Keratinocyte (primary cell): ENCODE measurements at regions not wholly inside any gene's neighbourhood (a gene's known extent, or its start where the extent isn't known, plus 50 kb on each side); places are given as distances from the start of the nearest gene placed in this dataset.

Experiments used
- DNase-seq: peaks from one replicate; pipeline ENCODE4 v3.0.0-alpha.2; 2011; ENCODE audit warnings: low read depth, missing footprints, low spot score
- FAIRE-seq: peaks from 2 replicates; lab custom pipeline; 2011; peaks lifted over from hg19 to GRCh38; lab: Jason Lieb, UNC
- H2AFZ ChIP-seq: 2 replicates; pipeline ENCODE4 v1.6.0; 2012; ENCODE audit warnings: low read length, control low read depth, inconsistent platforms; ENCODE audit not compliant: control insufficient read depth
- H3K27ac ChIP-seq: 2 replicates; pipeline ENCODE4 v1.5.1; 2011; ENCODE audit warnings: low read length; ENCODE audit not compliant: control insufficient read depth, insufficient read depth
- H3K27me3 ChIP-seq: 3 replicates; pipeline ENCODE4 v1.6.0; 2011; ENCODE audit warnings: low read length; ENCODE audit not compliant: control insufficient read depth, insufficient read depth; ENCODE audit errors: extremely low read depth
- H3K36me3 ChIP-seq, 2 experiments: 2 replicates in 1 of 2; 3 replicates in 1 of 2; pipeline ENCODE4 v1.5.1; 2011; ENCODE audit warnings: low read length in 2 of 2, mild to moderate bottlenecking in 1 of 2; ENCODE audit not compliant: control insufficient read depth in 2 of 2, insufficient read depth in 2 of 2; ENCODE audit errors: extremely low read depth in 1 of 2
- H3K4me1 ChIP-seq: 3 replicates; pipeline ENCODE4 v1.5.1; 2011; ENCODE audit warnings: low read length; ENCODE audit not compliant: control insufficient read depth, insufficient read depth; ENCODE audit errors: extremely low read depth
- H3K4me2 ChIP-seq: 3 replicates; pipeline ENCODE4 v1.6.0; 2011; ENCODE audit warnings: low read depth, low read length; ENCODE audit not compliant: control insufficient read depth, insufficient read depth; ENCODE audit errors: extremely low read depth
- H3K4me3 ChIP-seq, 3 experiments: fragments of 200-600 bp in 1 of 3; sonication (generic) in 1 of 3; 2 replicates in 2 of 3; 3 replicates in 1 of 3; pipeline ENCODE4 v1.5.1; 2011 to 2016; ENCODE audit warnings: low read length in 3 of 3, mild to moderate bottlenecking in 3 of 3, control low read depth in 2 of 3, inconsistent platforms in 1 of 3, low read depth in 1 of 3, mixed read lengths in 1 of 3, mixed run types in 1 of 3, moderate library complexity in 1 of 3; ENCODE audit not compliant: control insufficient read depth in 2 of 3, insufficient read depth in 2 of 3; ENCODE audit errors: extremely low read depth in 1 of 3
- H3K79me2 ChIP-seq: 2 replicates; pipeline ENCODE4 v1.6.0; 2012; ENCODE audit warnings: low read length; ENCODE audit not compliant: control insufficient read depth, insufficient read depth
- H3K9ac ChIP-seq: 3 replicates; pipeline ENCODE4 v1.6.0; 2011; ENCODE audit warnings: low read length; ENCODE audit not compliant: control insufficient read depth, insufficient read depth; ENCODE audit errors: extremely low read depth
- H3K9me1 ChIP-seq: 3 replicates; pipeline ENCODE4 v1.6.0; 2011; ENCODE audit warnings: low read length; ENCODE audit not compliant: control insufficient read depth, insufficient read depth; ENCODE audit errors: extremely low read depth
- H3K9me3 ChIP-seq: 2 replicates; pipeline ENCODE4 v1.5.1; 2012; ENCODE audit warnings: low read depth, low read length; ENCODE audit not compliant: control insufficient read depth
- H4K20me1 ChIP-seq: 3 replicates; pipeline ENCODE4 v1.6.0; 2011; ENCODE audit warnings: low read length; ENCODE audit not compliant: control insufficient read depth, insufficient read depth; ENCODE audit errors: extremely low read depth
- EZH2 ChIP-seq: IDR thresholded peaks from one replicate; pipeline ENCODE4 v1.6.1; 2012; ENCODE audit warnings: inconsistent platforms, mild to moderate bottlenecking, low read length, moderate library complexity
- dilution Hi-C: fragments of 300-500 bp; cut with MboI; formaldehyde crosslinking; loops from one replicate; pipeline ENCODE4 v1.7.0; 2020; ENCODE audit warnings: low sequenced_read_pairs; ENCODE audit not compliant: extremely low pct_ligation_motif_present
- TF ChIP-seq, protein P1 (sequence below), 3 experiments: IDR thresholded peaks in 1 of 3; conservative IDR thresholded peaks in 1 of 3; optimal IDR thresholded peaks in 1 of 3; 2 replicates in 2 of 3; 3 replicates in 1 of 3; pipeline versions ENCODE3 to v1.5.1; 2011; ENCODE audit warnings: low read length in 3 of 3, mild to moderate bottlenecking in 3 of 3, moderate library complexity in 2 of 3, control low read depth in 1 of 3, inconsistent platforms in 1 of 3; ENCODE audit not compliant: insufficient read depth in 2 of 3; ENCODE audit errors: extremely low read depth in 1 of 3

GRCh38 chr1:4467241-4467640, 187.2 kb upstream of the AJAP1 start:
- no peaks in the 10 kb centered on the region for H3K9me1 ChIP-seq
- no peak overlapping the region for H2AFZ ChIP-seq
- no peak overlapping the region for H3K4me2 ChIP-seq
- H4K20me1 ChIP-seq, result no peaks in the 10 kb centered on the region
- H3K27ac ChIP-seq, result no peak overlapping the region
- H3K4me3 ChIP-seq, result no peak overlapping the region
- H3K36me3 ChIP-seq, result no peaks in the 10 kb centered on the region
- no peaks in the 10 kb centered on the region for H3K79me2 ChIP-seq
- H3K27me3 ChIP-seq, result no peaks in the 10 kb centered on the region
- FAIRE-seq (no peak), DNase-seq (no peak)
- H3K9ac ChIP-seq, result no peak overlapping the region
- TF ChIP-seq, protein P1, sequence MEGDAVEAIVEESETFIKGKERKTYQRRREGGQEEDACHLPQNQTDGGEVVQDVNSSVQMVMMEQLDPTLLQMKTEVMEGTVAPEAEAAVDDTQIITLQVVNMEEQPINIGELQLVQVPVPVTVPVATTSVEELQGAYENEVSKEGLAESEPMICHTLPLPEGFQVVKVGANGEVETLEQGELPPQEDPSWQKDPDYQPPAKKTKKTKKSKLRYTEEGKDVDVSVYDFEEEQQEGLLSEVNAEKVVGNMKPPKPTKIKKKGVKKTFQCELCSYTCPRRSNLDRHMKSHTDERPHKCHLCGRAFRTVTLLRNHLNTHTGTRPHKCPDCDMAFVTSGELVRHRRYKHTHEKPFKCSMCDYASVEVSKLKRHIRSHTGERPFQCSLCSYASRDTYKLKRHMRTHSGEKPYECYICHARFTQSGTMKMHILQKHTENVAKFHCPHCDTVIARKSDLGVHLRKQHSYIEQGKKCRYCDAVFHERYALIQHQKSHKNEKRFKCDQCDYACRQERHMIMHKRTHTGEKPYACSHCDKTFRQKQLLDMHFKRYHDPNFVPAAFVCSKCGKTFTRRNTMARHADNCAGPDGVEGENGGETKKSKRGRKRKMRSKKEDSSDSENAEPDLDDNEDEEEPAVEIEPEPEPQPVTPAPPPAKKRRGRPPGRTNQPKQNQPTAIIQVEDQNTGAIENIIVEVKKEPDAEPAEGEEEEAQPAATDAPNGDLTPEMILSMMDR (optimal IDR thresholded peaks at IDR 0.05 in 1 of 3, IDR thresholded peaks at IDR 0.05 in 1 of 3, conservative IDR thresholded peaks at IDR 0.05 in 1 of 3; ENCODE audit: extremely low read depth in 1 of 3, insufficient read depth in 2 of 3, low read length in 3 of 3), result no peak
- TF ChIP-seq EZH2, result no peak
- dilution Hi-C loops, result no loop called here
- no peaks in the 10 kb centered on the region for H3K4me1 ChIP-seq
- peaks cover 8% of the 10 kb centered on the region for H3K9me3 ChIP-seq

DNA sequence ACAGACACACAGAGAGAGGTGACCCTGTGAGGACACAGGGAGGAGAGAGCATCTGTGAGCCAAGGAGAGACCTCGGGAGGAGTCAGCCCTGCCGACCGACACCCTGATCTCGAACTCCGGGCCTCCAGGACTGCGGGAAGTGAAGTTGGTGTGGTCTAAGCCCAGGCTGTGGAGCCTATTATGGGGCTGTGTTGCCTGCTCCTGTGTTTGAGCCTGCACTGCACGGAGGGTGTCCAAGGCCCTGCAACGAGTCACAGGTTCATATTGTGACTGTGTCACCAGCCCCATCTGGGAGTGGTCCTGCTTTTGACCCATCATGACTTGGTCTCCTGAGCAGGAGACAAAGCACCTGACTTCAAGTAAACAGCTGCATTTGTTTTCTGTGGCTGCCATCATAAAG, 186.0 kb upstream of the AJAP1 start:
- TF ChIP-seq, protein P1 (optimal IDR thresholded peaks at IDR 0.05 in 1 of 3, IDR thresholded peaks at IDR 0.05 in 1 of 3, conservative IDR thresholded peaks at IDR 0.05 in 1 of 3; ENCODE audit: extremely low read depth in 1 of 3, insufficient read depth in 2 of 3, low read length in 3 of 3), result no peak
- no peak for TF ChIP-seq EZH2
- no peak for FAIRE-seq

More for the DNA sequence above, 186.0 kb upstream of the AJAP1 start:
- peaks cover 8% of the 10 kb centered on the region for H3K9me3 ChIP-seq
- no peak for DNase-seq
- H3K9me1 ChIP-seq, result no peaks in the 10 kb centered on the region
- H3K27ac ChIP-seq, result no peak overlapping the region
- H3K4me3 ChIP-seq, result no peak overlapping the region
- no peaks in the 10 kb centered on the region for H4K20me1 ChIP-seq
- H3K79me2 ChIP-seq, result no peaks in the 10 kb centered on the region
- no peak overlapping the region for H3K9ac ChIP-seq
- no peaks in the 10 kb centered on the region for H3K27me3 ChIP-seq
- H3K4me1 ChIP-seq, result no peaks in the 10 kb centered on the region
- no peak overlapping the region for H2AFZ ChIP-seq
- dilution Hi-C loops, result no loop called here
- no peak overlapping the region for H3K4me2 ChIP-seq
- no peaks in the 10 kb centered on the region for H3K36me3 ChIP-seq
